ENCODE measurements at regions not wholly inside any gene's neighbourhood (a gene's known extent, or its start where the extent isn't known, plus 50 kb on each side); places are given as distances from the start of the nearest gene placed in this dataset.

GRCh38 chr10:6345404-6345803 is 142.7 kb downstream of the PFKFB3 start:
- intact Hi-C loops (cut with micrococcal nuclease) (no loop called here), in situ Hi-C loops (cut with MboI) (no loop called here)
- Histone ChIP-seq H3K27ac (ENCODE audit: extremely low read depth, low read depth, low read length) (no peak overlapping the region), H3K79me2 (ENCODE audit: control insufficient read depth, insufficient read depth, low read length) (no peaks in the 10 kb centered on the region), H3K4me3 (no peak overlapping the region), H3K9me3 (replicated peaks; ENCODE audit: control insufficient read depth, insufficient read depth, low read depth, low read length) (no peaks in the 10 kb centered on the region), H3K4me2 (ENCODE audit: insufficient read depth, low read length) (no peak overlapping the region), H3K9me1 (ENCODE audit: control insufficient read depth, insufficient read depth, low read length) (no peaks in the 10 kb centered on the region), H3K4me1 (replicated peaks in 1 of 2; ENCODE audit: control insufficient read depth in 2 of 2, insufficient read depth in 2 of 2, low read length in 2 of 2) (no peaks in the 10 kb centered on the region), H2AFZ (ENCODE audit: low read depth, low read length) (no peak overlapping the region), H3K27me3 (ENCODE audit: control insufficient read depth in 2 of 2, insufficient read depth in 2 of 2, low read length in 2 of 2) (peaks cover 19 to 55% of the 10 kb centered on the region in 2 experiments), H4K20me1 (replicated peaks; ENCODE audit: control insufficient read depth, insufficient read depth, low read length) (no peaks in the 10 kb centered on the region; the same call in 1 of the 2 replicates), H3K36me3 (ENCODE audit: control insufficient read depth, insufficient read depth, low read length) (no peaks in the 10 kb centered on the region), H3K9ac (ENCODE audit: insufficient read depth in 1 of 2, low read depth in 2 of 2, low read length in 2 of 2) (no peak overlapping the region)
- CTCF ChIA-PET (ENCODE audit: low intra/inter-chr PET ratio) = no interaction called here
- WGBS (ENCODE audit: insufficient coverage, low coverage, missing lambda C conversion rate) = 0% methylated on average over 1 of the region's 1 CpG
- no TSS peak for BruUV-seq (replicated peaks)
- FAIRE-seq (no peak), DNase-seq (ENCODE audit: extremely low read depth in 1 of 4, low spot score in 3 of 4) (no peak), ATAC-seq (no peak)
- no peak for TF ChIP-seq SMARCA4 (IDR thresholded peaks at IDR 0.05)
- TF ChIP-seq HNRNPK (IDR thresholded peaks at IDR 0.05; ENCODE audit: low read depth, low read length, poor library complexity, severe bottlenecking) = no peak
- no peak for TF ChIP-seq RHOXF2B (CRISPR knock-in tag; conservative IDR thresholded peaks at IDR 0.05)
- TF ChIP-seq NR2C1 (IDR thresholded peaks at IDR 0.05) = no peak
- no peak for TF ChIP-seq NR2C1 (tag; IDR thresholded peaks at IDR 0.05)
- TF ChIP-seq ATF4 (CRISPR knock-in tag; IDR thresholded peaks at IDR 0.05) = no peak
- no peak for TF ChIP-seq RB1 (IDR thresholded peaks at IDR 0.05; ENCODE audit: low read depth)
- TF ChIP-seq E2F5 (CRISPR knock-in tag; IDR thresholded peaks at IDR 0.05) = no peak
- no peak for TF ChIP-seq ZNF143 (CRISPR knock-in tag; IDR thresholded peaks at IDR 0.05)
- no peak for TF ChIP-seq RBBP5 (IDR thresholded peaks at IDR 0.05; ENCODE audit: borderline replicate concordance, insufficient read depth, low read length, poor library complexity, severe bottlenecking)
- POLR2A ChIA-PET = no interaction called here
